GM12891 (cell line): ENCODE measurements at regions not wholly inside any gene's neighbourhood (a gene's known extent, or its start where the extent isn't known, plus 50 kb on each side); places are given as distances from the start of the nearest gene placed in this dataset.

Experiments
- DNase-seq: peaks from one replicate; pipeline ENCODE4 v3.0.0; 2011; ENCODE audit warnings: low spot score; ENCODE audit not compliant: insufficient read length
- FAIRE-seq: peaks from 2 replicates; lab custom pipeline; 2011; peaks lifted over from hg19 to GRCh38; lab: Jason Lieb, UNC
- PAX5 ChIP-seq: IDR thresholded peaks from 2 replicates; pipeline ENCODE4 v1.6.1; 2011; ENCODE audit warnings: low read length, moderate library complexity, mild to moderate bottlenecking; ENCODE audit not compliant: insufficient read depth, severe bottlenecking
- POLR2A ChIP-seq: IDR thresholded peaks from 2 replicates; pipeline ENCODE4 v1.6.1; 2011; ENCODE audit warnings: low read depth, low read length, control low read depth
- POLR2AphosphoS5 ChIP-seq: IDR thresholded peaks from 2 replicates; pipeline ENCODE4 v1.6.1; 2011; ENCODE audit warnings: low read depth, low read length, control low read depth
- POU2F2 ChIP-seq: IDR thresholded peaks from 2 replicates; pipeline ENCODE4 v1.6.1; 2011; ENCODE audit warnings: low read depth, mild to moderate bottlenecking, control low read depth, low read length, moderate library complexity
- SPI1 ChIP-seq: IDR thresholded peaks from 2 replicates; pipeline ENCODE4 v1.6.1; 2011; ENCODE audit warnings: low read depth, low read length, control low read depth
- TAF1 ChIP-seq: IDR thresholded peaks from 2 replicates; pipeline ENCODE4 v1.6.1; 2011; ENCODE audit warnings: low read depth, low read length, control low read depth

GRCh38 chr15:31508656-31509055 lies 182.0 kb downstream of the KLF13 start:
- FAIRE-seq, result no peak
- TF ChIP-seq SPI1 (no peak), PAX5 (no peak), TAF1 (no peak), POLR2A (no peak), POU2F2 (no peak), POLR2AphosphoS5 (no peak)
- no peak for DNase-seq

GRCh38 chr15:31510057-31510456 lies 183.4 kb downstream of the KLF13 start:
- DNase-seq (no peak), FAIRE-seq (no peak)
- no peak for TF ChIP-seq PAX5
- TF ChIP-seq TAF1, result no peak
- TF ChIP-seq POLR2AphosphoS5, result no peak
- TF ChIP-seq POU2F2, result no peak
- no peak for TF ChIP-seq POLR2A
- TF ChIP-seq SPI1, result no peak

DNA sequence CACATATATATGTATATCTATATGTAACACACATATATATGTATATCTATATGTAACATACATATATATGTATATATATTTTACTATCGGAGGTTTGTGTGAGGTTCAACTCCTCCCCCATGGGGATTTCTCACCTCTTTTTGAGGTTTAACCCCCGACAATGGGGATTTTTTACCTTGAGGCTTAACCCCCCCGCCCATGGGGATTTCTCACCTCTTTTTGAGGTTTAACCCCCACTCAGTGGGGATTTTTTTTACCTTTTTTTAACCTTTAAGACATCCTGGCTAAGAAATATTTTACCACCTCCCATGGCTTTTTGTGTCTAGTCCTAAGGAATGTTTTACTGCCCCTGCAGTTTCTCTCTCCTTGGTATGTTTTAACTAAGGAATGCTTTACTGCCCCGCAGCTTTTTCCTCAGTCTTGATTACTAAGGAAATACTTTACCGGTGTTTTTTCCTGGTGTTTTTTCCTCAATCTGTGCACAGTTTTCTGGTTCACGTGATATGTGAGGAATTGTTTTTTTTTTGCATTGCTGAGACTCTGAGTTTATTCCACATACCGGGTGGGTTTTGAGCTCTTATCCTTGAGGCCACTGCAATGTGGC lies 185.2 kb downstream of the KLF13 start:
- FAIRE-seq (no peak), DNase-seq (no peak)
- TF ChIP-seq POLR2AphosphoS5, result no peak
- no peak for TF ChIP-seq PAX5
- no peak for TF ChIP-seq POLR2A
- no peak for TF ChIP-seq POU2F2

DNA sequence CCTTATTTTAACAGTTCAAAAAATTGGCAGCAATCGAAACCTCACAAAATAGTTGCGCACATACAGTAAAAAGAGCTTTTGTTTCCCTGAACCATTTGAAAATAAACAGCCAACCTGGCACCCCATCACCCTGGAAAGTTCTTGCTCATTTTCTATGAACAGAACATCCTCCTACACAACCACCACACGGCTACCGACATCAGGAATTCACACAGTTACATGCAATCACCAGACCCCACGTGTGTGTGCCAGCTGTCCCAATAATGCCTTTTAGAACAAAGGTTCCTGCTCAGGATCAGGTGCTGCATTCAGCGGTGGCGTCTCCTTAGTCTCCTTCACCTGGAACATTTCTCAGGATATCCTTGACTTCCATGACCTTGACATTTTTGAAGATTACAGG lies 186.5 kb downstream of the KLF13 start:
- TF ChIP-seq POU2F2, result no peak
- no peak for TF ChIP-seq TAF1
- TF ChIP-seq POLR2A, result no peak
- no peak for TF ChIP-seq PAX5
- no peak for TF ChIP-seq POLR2AphosphoS5
- FAIRE-seq, result no peak
- DNase-seq, result no peak

GRCh38 chr15:31516440-31516839 lies 189.8 kb downstream of the KLF13 start:
- FAIRE-seq (no peak), DNase-seq (no peak)
- no peak for TF ChIP-seq POLR2AphosphoS5
- TF ChIP-seq POU2F2, result no peak
- no peak for TF ChIP-seq POLR2A
- TF ChIP-seq SPI1, result no peak
- no peak for TF ChIP-seq PAX5
- TF ChIP-seq TAF1, result no peak

- TF ChIP-seq POLR2AphosphoS5 (no peak), SPI1 (no peak), PAX5 (no peak), POLR2A (no peak), TAF1 (no peak), POU2F2 (no peak)
- FAIRE-seq, result no peak
- no peak for DNase-seq
These were observed 190.2 kb downstream of the KLF13 start for GRCh38 chr15:31516874-31517273.

GRCh38 chr15:31517711-31518110 lies 191.1 kb downstream of the KLF13 start:
- DNase-seq (no peak), FAIRE-seq (no peak)
- TF ChIP-seq POU2F2 (no peak), TAF1 (no peak), SPI1 (no peak), PAX5 (no peak), POLR2A (no peak), POLR2AphosphoS5 (no peak)

GRCh38 chr15:31522028-31522427 lies 195.4 kb downstream of the KLF13 start:
- TF ChIP-seq POLR2A, result no peak
- no peak for TF ChIP-seq PAX5
- no peak for TF ChIP-seq POU2F2
- TF ChIP-seq TAF1, result no peak
- no peak for TF ChIP-seq POLR2AphosphoS5
- no peak for TF ChIP-seq SPI1
- FAIRE-seq (no peak), DNase-seq (no peak)

- no peak for DNase-seq
- TF ChIP-seq POU2F2 (no peak), POLR2A (no peak), POLR2AphosphoS5 (no peak)
- no peak for FAIRE-seq
These were observed 196.5 kb downstream of the KLF13 start for GRCh38 chr15:31523027-31523654.

DNA sequence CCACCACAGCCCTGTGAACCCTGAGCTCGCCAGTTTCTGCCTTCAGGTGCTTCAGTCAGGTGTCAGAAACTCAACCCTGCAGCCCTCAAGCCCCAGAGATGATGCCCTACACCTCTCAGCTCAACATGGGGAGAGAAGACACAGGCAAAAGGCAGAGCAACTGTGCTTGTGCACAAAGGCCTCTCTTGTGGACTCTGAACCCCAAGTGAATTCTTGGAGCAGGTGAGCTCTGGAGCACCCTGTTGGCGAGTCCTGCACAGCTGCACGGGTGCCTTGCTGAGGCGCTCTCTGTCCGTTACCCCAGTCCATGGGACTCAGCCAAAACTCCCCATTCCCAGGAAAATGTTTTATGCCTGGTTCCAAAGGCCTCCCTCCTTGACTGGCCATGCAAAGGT lies 197.0 kb downstream of the KLF13 start:
- FAIRE-seq (no peak), DNase-seq (no peak)
- TF ChIP-seq POU2F2 (no peak), POLR2A (no peak), POLR2AphosphoS5 (no peak), SPI1 (no peak), TAF1 (no peak), PAX5 (no peak)

GRCh38 chr15:31525185-31525695 lies 198.6 kb downstream of the KLF13 start:
- DNase-seq (no peak), FAIRE-seq (no peak)
- TF ChIP-seq POU2F2 (no peak), PAX5 (no peak), POLR2AphosphoS5 (no peak), TAF1 (no peak), POLR2A (no peak), SPI1 (no peak)

DNA sequence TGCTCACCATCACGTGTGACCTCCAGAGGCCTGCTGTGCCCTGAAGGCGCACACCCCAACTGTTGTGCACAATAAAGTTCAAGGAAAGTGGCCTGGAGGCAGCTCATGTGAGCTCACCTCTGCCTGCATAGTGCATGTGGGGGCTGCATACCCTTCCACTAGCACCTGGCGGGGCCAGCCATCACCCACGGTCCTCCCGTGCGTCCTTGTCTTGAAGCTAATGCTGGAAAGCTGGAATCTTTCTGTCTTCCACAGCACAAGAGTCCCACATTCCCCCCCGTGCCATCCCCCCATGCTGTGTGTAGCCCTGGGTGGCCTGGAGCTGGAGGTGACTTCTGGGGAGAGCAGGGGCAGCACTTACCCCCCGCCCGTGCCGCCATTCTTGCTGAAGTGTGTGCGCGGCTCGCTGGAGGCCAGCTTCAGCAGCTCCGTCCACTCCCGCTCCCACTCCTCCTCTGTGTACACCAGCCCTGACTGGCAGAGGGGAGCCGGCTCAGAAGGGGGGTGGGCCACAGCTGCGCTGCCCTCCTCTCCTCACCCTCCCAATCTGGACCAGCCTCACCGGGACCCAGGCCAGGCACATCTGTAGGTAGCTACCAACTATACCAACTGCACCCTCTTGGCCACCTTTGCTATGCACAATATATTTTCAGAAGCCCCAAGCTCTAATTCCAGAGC lies 199.5 kb downstream of the KLF13 start:
- DNase-seq (no peak), FAIRE-seq (no peak)
- TF ChIP-seq PAX5 (no peak), POLR2A (no peak), POLR2AphosphoS5 (no peak), SPI1 (no peak), TAF1 (no peak), POU2F2 (no peak)
